ENCODE measurements at regions not wholly inside any gene's neighbourhood (a gene's known extent, or its start where the extent isn't known, plus 50 kb on each side); places are given as distances from the start of the nearest gene placed in this dataset.

DNA sequence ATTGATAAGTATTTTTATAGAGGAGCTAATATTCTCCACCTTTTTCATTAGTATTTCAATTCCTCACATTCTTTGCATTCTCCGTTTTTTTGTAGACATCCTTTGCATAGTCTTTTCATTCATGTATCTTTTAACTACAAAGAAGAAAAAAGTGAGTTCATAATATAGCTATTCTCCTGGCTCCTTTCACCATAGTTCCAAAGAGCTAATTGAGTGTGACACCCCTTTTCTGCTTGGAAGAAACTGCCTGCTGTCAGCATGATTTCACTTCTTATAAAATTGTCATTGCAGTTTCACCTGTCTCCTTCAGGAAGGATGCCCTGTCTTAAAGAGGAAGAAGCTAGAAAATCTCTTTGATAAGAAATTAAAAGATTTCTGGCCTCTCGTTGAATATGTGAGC is 991.1 kb downstream of the KCNT2 start:
- DNase-seq = no peak

DNA sequence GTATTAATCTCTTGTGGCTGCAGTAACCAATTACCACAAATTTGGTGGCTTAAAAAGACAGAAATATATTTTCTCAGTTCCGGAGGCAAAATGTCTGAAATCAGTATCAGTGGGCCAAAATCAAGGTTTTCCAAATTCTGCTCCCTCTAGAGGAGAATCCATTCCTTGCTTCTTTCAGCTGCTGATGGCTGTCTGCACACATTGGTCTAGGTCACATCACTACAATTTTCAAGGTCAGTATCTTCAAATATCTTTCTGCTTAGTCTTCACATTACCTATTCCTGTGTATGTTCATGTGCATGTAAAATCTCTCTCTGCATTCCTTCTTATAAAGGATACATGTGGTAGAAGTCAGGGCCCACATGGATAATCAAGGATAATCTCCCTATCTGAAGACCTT is 999.4 kb downstream of the KCNT2 start:
- no peak for DNase-seq

DNA sequence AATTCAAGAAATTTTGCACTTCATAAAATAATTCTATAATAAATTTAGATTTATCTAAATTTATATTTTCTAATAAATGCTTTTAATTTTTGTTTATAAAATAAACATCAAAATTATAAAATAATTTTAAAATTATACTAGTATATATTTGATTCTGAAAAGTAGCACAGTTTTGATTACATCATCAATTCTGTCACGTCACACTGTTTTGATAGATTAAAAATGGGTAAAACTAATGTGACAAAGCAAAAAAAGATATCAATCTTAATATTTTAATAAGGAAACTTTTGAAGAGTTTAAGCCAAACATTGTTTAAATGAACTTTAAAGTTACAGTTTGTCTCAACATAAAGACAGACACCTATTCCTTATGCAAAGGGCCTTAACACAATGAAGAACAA is 1001.8 kb downstream of the KCNT2 start:
- no peak for DNase-seq

DNA sequence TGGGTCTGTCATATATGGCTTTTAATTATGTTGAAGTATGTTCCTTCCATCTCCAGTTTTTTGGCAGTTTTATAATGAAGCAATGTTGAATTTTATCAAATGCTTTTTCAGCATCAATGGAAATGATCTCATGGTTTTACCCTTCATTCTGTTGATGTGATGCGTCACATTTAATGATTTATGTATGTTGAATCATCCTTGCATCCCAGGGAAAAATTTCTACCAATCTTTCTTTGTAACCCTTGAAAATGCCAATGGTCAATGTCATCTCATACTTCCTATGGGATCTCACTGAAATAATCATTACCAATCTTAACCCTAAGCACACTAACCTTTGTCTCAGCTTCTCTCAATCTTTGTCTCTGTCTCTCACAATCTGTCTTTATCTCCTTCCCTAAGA is 1004.0 kb downstream of the KCNT2 start:
- no peak for DNase-seq

DNA sequence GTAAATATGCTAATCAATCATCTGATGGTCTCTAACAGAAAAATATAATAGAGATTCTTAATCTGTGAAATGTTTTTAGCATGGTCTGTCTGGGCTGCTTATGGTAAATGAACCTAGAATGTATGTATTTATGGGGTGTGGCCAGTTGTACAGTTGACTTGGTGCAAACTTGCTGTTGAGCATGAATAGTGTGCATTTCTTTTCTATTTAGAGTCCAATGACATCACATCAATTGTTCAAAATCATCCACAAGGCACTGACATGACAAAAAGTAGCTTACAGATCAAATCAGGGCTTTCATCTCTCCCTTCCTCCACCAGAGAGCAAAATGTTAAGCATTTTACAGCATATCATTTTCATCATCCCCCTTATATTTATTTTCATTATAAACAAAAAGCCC is 1010.3 kb downstream of the KCNT2 start:
- no peak for DNase-seq

DNA sequence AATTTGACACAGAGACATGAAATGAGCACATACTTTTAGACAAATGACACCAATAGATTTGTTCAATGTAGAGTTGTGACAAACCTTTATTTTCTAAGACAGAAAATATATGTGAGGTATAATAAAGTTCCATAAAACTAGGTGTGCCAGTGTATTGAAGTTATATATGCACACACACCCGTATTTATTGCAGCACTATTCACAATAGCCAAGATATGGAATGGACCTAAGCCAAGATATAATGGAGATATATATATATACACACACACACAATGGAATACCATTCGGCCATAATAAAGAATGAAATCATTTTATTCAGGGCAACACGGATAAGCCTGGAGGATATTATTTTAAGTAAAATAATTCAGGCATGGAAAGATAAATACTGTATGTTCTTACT is 1013.5 kb downstream of the KCNT2 start:
- no peak for DNase-seq

DNA sequence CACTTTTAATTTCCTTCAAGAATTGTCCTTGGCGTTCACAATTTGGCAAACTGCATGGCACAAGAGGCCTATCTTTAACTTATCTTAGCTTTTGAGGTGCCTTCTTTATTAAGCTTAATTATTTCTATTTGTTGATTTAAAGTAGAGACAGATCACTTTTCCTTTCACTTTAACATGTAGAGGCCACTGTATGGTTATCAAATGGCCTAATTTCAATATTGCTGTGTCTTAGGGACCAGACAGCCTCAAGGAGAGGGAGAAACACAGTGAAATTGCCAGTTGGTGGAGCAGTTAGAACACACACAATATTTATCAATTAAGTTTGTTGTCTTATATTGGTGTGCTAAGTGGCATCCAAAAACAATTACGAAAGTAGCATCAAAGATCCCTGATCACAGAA is 1013.9 kb downstream of the KCNT2 start:
- DNase-seq = no peak

DNA sequence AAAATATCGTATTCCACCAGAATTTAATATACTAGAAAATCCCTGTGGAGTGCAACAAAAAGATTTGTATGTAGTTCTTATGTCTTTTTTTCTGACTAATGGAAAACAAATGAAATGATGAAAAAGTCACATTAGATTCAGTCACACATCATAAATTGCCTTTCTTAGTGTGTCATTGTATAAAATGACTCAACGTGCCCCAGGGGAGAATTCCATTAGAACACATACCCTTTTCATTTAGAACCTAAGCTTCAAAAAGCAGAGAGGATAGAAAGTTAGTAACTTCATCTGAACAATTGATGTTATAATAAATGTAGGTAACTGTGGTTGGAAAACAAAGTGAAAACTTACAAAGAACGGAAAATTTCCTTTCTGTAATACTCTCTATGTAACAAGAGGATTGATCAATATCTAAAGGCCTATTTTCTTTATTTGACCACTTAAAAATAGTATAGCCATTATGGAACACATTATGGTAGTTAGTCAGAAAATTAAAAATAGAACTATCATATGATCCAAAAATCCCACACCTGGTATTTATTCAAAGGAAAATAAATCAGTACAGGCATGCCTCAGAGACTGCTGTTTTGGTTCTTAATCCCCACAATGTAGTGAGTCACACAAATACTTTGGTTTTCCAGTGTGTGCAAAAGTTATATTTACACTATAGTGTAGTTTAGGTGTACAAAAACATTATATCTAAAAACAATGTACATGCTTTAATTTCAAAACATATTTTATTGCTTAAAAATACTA is 1016.1 kb downstream of the KCNT2 start:
- no peak for DNase-seq

DNA sequence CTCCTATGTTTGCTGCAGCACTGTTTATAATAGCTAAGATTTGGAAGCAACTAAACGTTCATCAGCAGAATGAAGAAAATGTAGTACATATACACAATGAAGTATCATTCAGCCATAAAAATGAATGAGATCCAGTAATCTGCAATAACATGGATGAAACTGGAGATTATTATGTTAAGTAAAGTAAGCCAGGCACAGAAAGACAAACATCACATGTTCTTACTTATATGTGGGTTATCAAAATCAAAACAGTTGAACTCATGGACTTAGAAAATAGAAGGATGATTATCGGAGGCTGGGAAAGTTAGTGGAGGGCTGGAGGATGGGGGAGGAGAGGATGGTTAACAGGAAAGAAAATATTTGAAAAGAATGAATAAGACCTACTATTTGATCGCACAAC is 1017.6 kb downstream of the KCNT2 start:
- DNase-seq = no peak

DNA sequence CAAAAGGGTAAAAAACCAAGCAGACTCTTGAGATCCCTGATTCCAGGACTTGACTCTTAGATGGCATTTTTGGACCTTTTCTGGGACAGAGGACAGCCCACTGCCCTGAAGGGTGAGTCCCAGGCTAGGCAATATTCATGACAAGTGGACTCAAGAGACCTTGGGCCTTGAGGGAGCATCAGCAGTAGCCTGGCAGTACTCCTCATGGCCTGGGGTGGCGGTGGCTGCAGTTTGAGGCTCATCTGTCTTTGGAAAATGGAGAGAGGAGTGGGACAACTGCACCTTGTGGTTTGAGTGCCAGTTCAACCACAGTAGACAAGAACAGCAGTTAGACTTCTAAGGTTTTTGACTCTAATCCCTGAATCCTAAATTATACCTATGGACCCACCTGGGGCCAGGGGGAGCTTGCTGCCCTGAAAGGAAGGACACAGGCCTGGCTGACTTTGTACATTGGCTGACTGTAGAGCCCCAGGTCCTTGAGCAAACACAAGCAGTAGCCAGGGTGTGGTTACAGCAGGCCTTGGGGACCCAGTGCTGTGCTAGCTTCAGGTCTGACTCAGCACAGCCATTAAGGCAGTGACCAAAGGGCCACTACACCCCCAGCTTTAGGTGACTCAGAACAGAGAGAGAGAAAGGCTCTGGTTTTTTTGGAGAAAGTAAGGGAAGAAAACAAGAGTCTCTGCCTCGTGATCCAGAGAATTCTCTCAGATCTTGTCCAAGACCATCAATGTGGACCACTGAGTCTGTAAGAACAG is 1023.2 kb downstream of the KCNT2 start:
- DNase-seq = no peak

DNA sequence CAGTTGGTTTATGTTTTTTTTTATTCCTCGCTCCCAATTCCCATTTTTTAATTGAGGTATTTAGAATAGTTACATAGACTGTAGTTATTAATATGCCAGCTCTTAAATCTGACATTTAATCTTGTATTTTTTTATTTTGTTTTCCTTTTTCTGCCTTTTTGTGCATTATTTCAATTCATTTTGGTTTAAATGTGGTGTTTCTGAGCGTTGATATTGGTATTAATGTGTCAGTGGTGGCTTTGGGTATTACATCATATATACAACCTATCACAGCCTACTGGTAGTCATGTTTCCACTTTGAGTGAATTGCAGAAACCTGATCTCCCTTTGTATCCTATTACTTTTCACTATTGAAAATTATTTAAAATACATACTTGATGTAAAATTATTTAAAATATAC is 1027.3 kb downstream of the KCNT2 start:
- no peak for DNase-seq

DNA sequence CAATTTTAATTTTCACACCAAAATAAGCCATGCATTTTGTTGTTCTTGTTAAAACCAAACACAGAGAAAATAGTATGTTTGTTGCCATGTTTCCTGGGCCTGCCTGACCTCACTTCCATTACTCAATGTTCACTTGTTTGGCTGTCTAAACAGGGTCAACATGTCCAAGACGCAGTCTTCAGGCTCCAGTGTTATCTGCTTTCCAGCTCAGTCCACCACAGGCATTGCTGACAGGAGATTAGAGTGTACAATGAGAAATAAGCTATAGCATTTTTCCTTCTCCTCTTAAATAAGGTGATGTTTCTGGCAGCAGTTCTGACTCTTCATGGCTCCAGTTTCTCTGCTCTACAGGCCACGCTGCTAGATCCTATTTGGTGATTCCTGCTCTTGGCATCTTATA is 1030.5 kb downstream of the KCNT2 start:
- DNase-seq = no peak

DNA sequence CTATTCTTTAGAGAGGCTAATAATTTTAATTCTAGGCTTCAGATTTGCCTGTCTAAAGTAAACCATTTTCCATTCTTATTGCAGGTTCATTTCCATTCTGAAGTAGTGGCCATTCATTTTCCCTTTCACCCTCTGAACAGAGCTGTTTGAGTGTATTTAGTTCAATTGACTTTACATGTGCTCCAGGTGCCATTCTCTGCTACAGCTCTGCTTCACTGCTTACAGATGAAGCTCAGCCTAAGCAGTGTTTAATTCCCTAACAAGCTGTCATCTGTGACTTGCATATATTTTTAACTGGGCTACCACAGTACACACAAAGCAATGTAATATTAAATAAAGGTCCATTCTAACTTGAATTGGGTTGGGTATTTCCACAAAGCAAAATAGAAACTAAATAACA is 1031.6 kb downstream of the KCNT2 start:
- DNase-seq = no peak

DNA sequence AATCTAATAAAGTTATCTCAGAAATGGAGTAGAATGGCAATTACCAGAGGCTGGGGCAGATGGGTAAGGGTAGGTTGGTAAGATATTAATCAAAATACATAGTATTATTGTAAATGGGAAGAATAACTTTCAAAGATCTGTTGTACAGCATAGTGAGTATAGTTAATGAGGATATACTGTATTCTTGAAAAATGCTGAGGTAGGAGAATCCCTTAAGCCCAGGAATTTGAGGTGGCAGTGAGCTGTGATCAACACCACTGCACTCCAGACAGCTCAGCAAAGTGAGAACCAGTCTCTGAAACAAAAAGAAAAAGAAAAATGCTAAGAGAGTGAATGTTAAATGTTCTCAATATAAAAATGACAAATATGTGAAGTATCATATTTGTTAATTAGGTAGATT is 1033.7 kb downstream of the KCNT2 start:
- DNase-seq = no peak

DNA sequence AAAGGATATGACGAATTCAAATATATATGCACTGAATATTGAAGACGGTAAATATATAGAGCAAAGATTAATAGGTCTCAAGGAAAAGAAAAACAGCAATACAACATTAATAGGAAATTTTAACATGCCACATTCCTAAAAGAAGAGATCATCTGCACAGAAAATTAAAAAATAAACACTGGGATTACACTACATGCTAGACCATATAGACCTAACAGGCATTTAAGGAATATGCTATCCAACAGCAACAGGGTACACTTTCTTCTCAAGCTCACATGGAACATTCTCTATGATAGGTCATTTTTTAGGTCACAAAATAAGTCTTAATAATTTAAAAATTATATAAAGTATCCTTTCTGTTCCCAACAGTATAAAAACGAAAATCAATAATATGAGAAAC is 1038.3 kb downstream of the KCNT2 start:
- no peak for DNase-seq

DNA sequence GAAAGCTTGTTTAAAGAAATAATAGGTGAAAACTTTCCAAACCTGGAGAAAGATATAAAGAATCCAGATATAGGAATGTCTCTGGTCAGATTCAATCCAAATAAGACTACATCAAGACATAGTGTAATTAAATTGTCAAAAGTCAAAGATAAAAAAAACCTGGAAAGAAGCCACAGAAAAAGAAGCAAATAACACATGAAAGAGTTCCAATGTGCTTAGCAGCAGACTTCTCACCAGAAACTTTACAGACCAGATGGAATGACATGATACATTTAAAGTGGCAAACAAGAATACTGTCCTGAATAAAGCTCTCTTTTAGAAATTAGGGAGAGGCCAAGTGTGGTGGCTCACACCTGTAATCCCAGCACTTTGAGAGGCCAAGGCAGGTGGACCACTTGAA is 1039.9 kb downstream of the KCNT2 start:
- no peak for DNase-seq

DNA sequence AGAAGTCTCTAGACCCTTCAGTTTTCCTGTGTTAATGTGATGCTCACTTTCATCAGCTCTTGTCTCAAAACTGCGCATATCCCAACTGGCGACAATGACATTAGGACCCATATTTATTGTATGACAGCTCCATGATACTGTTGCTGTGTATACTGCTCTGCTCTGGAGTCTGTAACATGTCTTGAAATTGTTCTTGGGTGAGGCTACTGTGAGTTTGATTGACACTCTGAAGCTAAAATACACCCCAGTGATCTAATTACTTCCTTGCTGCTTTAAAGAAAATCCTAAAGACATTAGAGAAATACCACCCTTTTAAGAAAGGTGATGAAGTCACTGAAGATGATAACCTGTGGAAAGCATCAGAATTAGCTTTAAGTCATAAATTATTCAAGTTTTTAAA is 1046.2 kb downstream of the KCNT2 start:
- no peak for DNase-seq

DNA sequence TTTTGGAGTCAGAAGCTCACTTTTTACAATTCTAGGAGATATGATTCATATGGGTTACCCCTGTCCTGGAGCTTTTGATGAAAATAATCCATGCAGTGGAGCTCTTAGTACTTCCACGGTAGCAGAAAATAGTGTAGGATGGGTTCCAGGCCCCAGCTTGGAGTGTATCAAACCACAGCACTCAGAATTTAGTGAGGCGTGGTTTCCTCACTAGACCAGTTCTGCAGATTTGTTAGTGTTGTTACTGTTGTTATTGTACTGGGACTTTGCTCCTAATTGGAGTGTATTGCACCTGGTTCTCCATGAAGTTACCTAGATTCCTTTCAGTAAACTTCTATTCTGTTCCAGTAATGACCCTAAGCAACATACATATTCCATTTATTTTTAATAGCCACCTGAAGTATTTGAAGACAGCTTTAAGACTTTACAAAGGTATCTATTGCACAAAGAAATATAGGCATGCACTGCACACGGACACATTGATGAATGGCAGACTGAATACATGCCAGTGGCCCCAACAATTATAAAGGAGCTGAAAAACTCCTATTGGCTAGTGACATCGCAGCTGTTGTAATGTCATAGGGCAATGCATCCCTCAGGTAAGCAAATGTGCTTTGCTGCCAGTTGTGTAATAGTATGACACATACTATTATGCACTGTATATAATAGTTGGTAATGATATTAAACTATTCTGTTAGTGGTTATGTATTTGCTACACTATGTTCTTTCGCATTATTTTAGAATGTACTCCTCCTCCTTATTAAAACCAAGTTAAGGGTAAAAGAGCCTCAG is 1058.0 kb downstream of the KCNT2 start:
- DNase-seq = no peak

DNA sequence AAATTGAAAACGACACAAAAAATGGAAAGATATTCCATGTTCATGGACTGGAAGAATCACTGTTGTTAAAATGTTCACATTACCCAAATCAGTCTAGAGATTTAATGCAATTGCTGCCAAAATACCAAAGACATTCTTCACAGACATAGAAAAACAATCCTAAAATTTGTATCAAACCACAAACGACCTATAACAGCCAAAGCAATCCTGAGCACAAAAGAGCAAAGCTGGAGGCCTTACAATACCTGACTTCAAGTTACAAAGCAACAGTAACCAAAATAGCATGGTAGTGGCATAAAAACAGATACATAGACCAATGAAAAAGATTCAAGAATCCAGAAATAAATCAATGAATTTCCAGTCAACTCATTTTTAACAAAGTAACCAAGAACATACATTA is 1077.3 kb downstream of the KCNT2 start:
- no peak for DNase-seq

DNA sequence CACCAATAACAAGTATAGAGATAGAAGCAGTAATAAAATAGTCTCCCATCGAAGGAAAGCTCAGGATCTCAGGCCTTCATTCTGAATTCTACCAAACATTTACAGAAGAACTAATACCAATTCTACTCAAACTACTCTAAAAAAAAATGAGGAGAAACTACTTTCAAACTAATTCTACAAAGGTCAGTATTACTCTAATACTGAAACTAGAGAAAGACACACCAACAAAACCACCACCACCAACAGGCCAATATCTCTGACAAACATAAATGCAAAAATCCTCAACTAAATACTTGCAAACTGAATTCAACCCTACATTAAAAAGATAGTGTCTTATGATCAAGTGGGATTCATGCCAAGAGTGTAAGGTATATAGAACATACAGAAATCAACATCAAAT is 1078.4 kb downstream of the KCNT2 start:
- DNase-seq = no peak

DNA sequence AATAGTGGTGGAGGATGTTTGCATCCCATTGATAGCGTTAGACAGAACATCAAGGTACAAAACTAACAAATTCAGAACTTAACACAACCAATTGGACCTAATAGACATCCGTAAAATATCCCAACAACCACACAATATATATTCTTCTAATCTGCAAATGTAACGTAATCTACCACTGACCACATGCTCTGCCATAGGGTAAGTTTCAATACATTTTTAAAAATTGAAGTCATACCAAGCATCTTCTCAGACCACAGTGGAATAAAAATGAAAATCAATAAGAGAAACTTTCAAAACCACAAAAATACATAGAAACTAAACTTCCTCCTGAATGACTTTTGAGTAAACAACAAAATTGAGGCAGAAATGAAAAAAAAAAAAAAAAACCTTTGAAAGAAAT is 1087.5 kb downstream of the KCNT2 start:
- DNase-seq = no peak

DNA sequence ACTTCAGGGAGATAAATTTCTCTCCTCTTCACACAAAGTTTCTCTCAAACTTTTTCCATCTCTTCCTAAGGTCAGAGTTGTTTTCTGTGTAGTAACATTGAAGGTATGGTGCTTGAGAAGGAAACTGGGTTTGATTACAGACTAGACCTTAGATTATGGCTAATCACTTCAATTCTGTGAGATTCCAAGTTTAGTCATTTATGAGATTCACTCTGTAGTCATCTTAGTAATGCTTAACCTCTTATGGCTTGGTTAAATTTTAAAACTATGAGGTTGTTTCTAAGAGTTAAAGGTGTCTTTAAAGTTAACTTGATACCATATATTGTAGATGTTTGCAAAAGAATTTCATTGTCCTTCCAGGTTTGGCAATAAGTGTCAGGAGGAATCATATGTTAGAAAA is 1092.2 kb downstream of the KCNT2 start:
- no peak for DNase-seq

DNA sequence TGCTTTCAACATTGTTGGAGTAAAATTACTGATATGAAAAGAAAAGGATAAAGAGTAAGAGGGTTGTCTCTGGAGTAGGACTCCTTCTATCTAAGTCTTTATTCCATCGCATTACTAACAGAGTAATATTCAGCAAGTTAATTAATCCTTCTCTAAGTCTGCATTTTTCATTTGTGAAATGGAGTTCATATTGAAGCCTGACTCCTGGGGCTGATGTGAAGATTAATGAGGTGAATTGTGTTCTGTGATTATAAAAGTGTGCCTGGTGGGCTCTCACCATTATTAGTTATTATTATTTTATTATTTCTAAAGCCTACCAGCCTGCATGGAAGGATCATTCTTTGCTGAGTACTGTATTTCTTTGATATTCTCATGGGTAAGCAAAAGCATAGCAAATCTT is 1096.7 kb downstream of the KCNT2 start:
- DNase-seq = no peak

DNA sequence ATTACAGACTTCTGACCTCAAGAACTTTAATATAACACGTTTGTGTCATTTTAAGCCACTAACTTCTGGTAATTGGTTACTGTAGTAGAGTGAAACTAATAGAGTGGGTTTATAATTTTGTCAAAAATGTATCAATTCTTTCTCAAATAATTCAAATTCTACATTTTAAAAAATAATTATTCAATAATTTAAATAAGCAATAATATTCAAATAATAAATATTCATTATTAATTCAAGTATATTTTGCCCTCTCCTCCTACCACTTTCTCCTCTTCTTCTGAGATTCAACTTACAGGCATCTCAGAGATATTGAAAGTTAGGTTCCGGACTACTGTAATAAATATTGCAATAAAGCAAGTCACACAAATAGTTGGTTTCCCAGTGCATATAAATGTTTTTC is 1107.1 kb downstream of the KCNT2 start:
- no peak for DNase-seq

All from CD4-positive, alpha-beta T cell treated with Interleukin-15 for 1 hour (primary cell).